IMR-90 (cell line): ENCODE measurements at regions not wholly inside any gene's neighbourhood (a gene's known extent, or its start where the extent isn't known, plus 50 kb on each side); places are given as distances from the start of the nearest gene placed in this dataset.

Experiments used
- ATAC-seq: fragments of 200-7000 bp; cut with Tn5 transposase; 2 replicates; pipeline ENCODE4 v1.9.1; 2020; ENCODE audit warnings: low read depth, mild to moderate bottlenecking, moderate library complexity
- BruUV-seq: library from RNA; stranded (reverse); fragments of 400-500 nt; replicated peaks from 2 replicates; lab custom pipeline; 2021; lab: Mats Ljungman, UMichigan
- CTCF ChIA-PET: fragments of 300-600 bp; formaldehyde crosslinking; extraction: SDS; loops from one replicate; lab custom pipeline; 2021; ENCODE audit warnings: antibody characterized with exemption; lab: Yijun Ruan, JAX
- POLR2A ChIA-PET: fragments of 300-600 bp; sonication (Branson Sonifier 250); formaldehyde crosslinking; loops from one replicate; lab custom pipeline; 2022; ENCODE audit warnings: antibody characterized with exemption; ENCODE audit not compliant: unreplicated experiment; lab: Charles Lee
- DNase-seq: peaks from one replicate; pipeline ENCODE4 v3.0.0; 2013
- H2AFZ ChIP-seq: replicated peaks from 2 replicates; pipeline ENCODE3; 2013; ENCODE audit warnings: low read length, mild to moderate bottlenecking; ENCODE audit not compliant: poor library complexity
- H2AK5ac ChIP-seq: 2 replicates; pipeline ENCODE4 v1.6.1; 2013; ENCODE audit warnings: low read depth, low read length, inconsistent platforms
- H2AK9ac ChIP-seq: replicated peaks from 2 replicates; pipeline ENCODE3; 2013; ENCODE audit warnings: mild to moderate bottlenecking, low read depth, low read length, moderate library complexity; ENCODE audit not compliant: poor library complexity
- H2BK120ac ChIP-seq: 2 replicates; pipeline ENCODE4 v1.6.1; 2013; ENCODE audit warnings: low read depth, low read length, inconsistent platforms
- H2BK15ac ChIP-seq: 3 replicates; pipeline ENCODE4 v1.6.1; 2013; ENCODE audit warnings: low read depth, low read length, inconsistent platforms
- H2BK20ac ChIP-seq: 2 replicates; pipeline ENCODE4 v1.6.1; 2013; ENCODE audit warnings: low read depth, mild to moderate bottlenecking, inconsistent platforms, low read length, moderate library complexity
- H2BK5ac ChIP-seq: 2 replicates; pipeline ENCODE4 v1.6.1; 2013; ENCODE audit warnings: mild to moderate bottlenecking, low read depth, low read length, inconsistent platforms; ENCODE audit not compliant: poor library complexity, severe bottlenecking
- H3K14ac ChIP-seq: replicated peaks from 2 replicates; pipeline ENCODE4 v1.6.1; 2013; ENCODE audit warnings: low read depth, low read length, inconsistent platforms
- H3K18ac ChIP-seq: 2 replicates; pipeline ENCODE4 v1.6.1; 2013; ENCODE audit warnings: low read depth, low read length, control low read depth
- H3K23ac ChIP-seq: 2 replicates; pipeline ENCODE4 v1.6.1; 2013; ENCODE audit warnings: low read depth, low read length, inconsistent platforms
- H3K27ac ChIP-seq: 2 replicates; pipeline ENCODE4 v1.5.1; 2013; ENCODE audit warnings: mild to moderate bottlenecking, control low read depth, low read length; ENCODE audit not compliant: insufficient read depth
- H3K27me3 ChIP-seq: 2 replicates; pipeline ENCODE4 v1.6.1; 2013; ENCODE audit warnings: low read length; ENCODE audit not compliant: control insufficient read depth, insufficient read depth
- H3K36me3 ChIP-seq: 2 replicates; pipeline ENCODE4 v1.6.1; 2013; ENCODE audit warnings: low read length, mixed read lengths; ENCODE audit not compliant: control insufficient read depth, insufficient read depth
- H3K4ac ChIP-seq: 2 replicates; pipeline ENCODE4 v1.6.1; 2013; ENCODE audit warnings: low read depth, low read length, inconsistent platforms
- H3K4me1 ChIP-seq: 2 replicates; pipeline ENCODE4 v1.6.1; 2013; ENCODE audit warnings: low read length, mixed read lengths; ENCODE audit not compliant: control insufficient read depth, insufficient read depth
- H3K4me2 ChIP-seq: 2 replicates; pipeline ENCODE4 v1.6.1; 2013; ENCODE audit warnings: low read depth, mild to moderate bottlenecking, control low read depth, low read length, moderate library complexity
- H3K4me3 ChIP-seq: 2 replicates; pipeline ENCODE4 v1.5.1; 2013; ENCODE audit warnings: low read depth, mild to moderate bottlenecking, control low read depth, low read length, moderate library complexity; ENCODE audit not compliant: insufficient read depth
- H3K56ac ChIP-seq: 2 replicates; pipeline ENCODE4 v1.6.1; 2013; ENCODE audit warnings: low read length, inconsistent platforms; ENCODE audit not compliant: insufficient read depth; ENCODE audit errors: extremely low read depth
- H3K79me1 ChIP-seq, 2 experiments: 2 replicates each; pipeline ENCODE4 v1.6.1; 2013; ENCODE audit warnings: low read length in 2 of 2, inconsistent platforms in 1 of 2, low read depth in 1 of 2
- H3K9ac ChIP-seq: 2 replicates; pipeline ENCODE4 v1.6.1; 2013; ENCODE audit warnings: low read depth, low read length, control low read depth
- H3K9me1 ChIP-seq: 2 replicates; pipeline ENCODE4 v1.6.1; 2013; ENCODE audit warnings: low read length, inconsistent platforms; ENCODE audit not compliant: insufficient read depth
- H3K9me3 ChIP-seq: 2 replicates; pipeline ENCODE4 v1.6.1; 2013; ENCODE audit warnings: low read length; ENCODE audit not compliant: control insufficient read depth, insufficient read depth
- H4K20me1 ChIP-seq: 2 replicates; pipeline ENCODE4 v1.6.1; 2013; ENCODE audit warnings: low read length, inconsistent platforms; ENCODE audit not compliant: insufficient read depth
- H4K5ac ChIP-seq: 2 replicates; pipeline ENCODE4 v1.6.1; 2013; ENCODE audit warnings: mild to moderate bottlenecking, low read depth, low read length, control low read depth
- H4K8ac ChIP-seq, 2 experiments: 2 replicates each; pipeline ENCODE4 v1.6.1; 2013; ENCODE audit warnings: low read depth in 2 of 2, low read length in 2 of 2, control low read depth in 1 of 2, inconsistent platforms in 1 of 2
- H4K91ac ChIP-seq: 2 replicates; pipeline ENCODE4 v1.6.1; 2013; ENCODE audit warnings: low read depth, low read length, inconsistent platforms; ENCODE audit not compliant: insufficient read depth
- BHLHE40 ChIP-seq: fragments of 150-350 bp; IDR thresholded peaks from 2 replicates; pipeline ENCODE4 v1.6.1; 2016; ENCODE audit warnings: mild to moderate bottlenecking, low read depth, low read length
- CHD1 ChIP-seq: IDR thresholded peaks from 2 replicates; pipeline ENCODE4 v1.6.1; 2012; ENCODE audit warnings: low read depth, low read length, improper control_type of control experiment
- CTCF ChIP-seq: conservative IDR thresholded peaks from 2 replicates; pipeline ENCODE4 v1.5.1; 2012; ENCODE audit warnings: mild to moderate bottlenecking, low read depth, low read length, improper control_type of control experiment
- ELK1 ChIP-seq: fragments of 150-350 bp; IDR thresholded peaks from 2 replicates; pipeline ENCODE4 v1.6.1; 2016; ENCODE audit warnings: low read depth, mild to moderate bottlenecking, low read length, moderate library complexity, borderline replicate concordance
- FOS ChIP-seq: fragments of 150-350 bp; IDR thresholded peaks from 2 replicates; pipeline ENCODE4 v1.6.1; 2016; ENCODE audit warnings: low read depth, low read length
- MAFK ChIP-seq: IDR thresholded peaks from 2 replicates; pipeline ENCODE4 v1.6.1; 2012; ENCODE audit warnings: low read depth, low read length, improper control_type of control experiment
- MAZ ChIP-seq: IDR thresholded peaks from 2 replicates; pipeline ENCODE4 v1.6.1; 2012; ENCODE audit warnings: low read depth, mild to moderate bottlenecking, low read length, improper control_type of control experiment, moderate library complexity, borderline replicate concordance
- MXI1 ChIP-seq: IDR thresholded peaks from 2 replicates; pipeline ENCODE4 v1.6.1; 2012; ENCODE audit warnings: low read depth, mild to moderate bottlenecking, low read length, moderate library complexity, borderline replicate concordance
- POLR2A ChIP-seq: IDR thresholded peaks from 2 replicates; pipeline ENCODE4 v1.6.1; 2012; ENCODE audit warnings: mild to moderate bottlenecking, low read depth, low read length
- RAD21 ChIP-seq: IDR thresholded peaks from 2 replicates; pipeline ENCODE4 v1.6.1; 2012; ENCODE audit warnings: low read length, improper control_type of control experiment
- RCOR1 ChIP-seq: IDR thresholded peaks from 2 replicates; pipeline ENCODE4 v1.6.1; 2012; ENCODE audit warnings: mild to moderate bottlenecking, low read length, improper control_type of control experiment; ENCODE audit not compliant: insufficient replicate concordance
- RFX5 ChIP-seq: IDR thresholded peaks from 2 replicates; pipeline ENCODE4 v1.8.0; 2012; ENCODE audit warnings: low read depth, mild to moderate bottlenecking, low read length, moderate library complexity
- SMC3 ChIP-seq: fragments of 150-350 bp; IDR thresholded peaks from 2 replicates; pipeline ENCODE4 v1.6.1; 2016; ENCODE audit warnings: low read depth, mild to moderate bottlenecking, antibody characterized with exemption, low read length, moderate library complexity
- USF2 ChIP-seq: fragments of 150-350 bp; IDR thresholded peaks from 2 replicates; pipeline ENCODE4 v1.6.1; 2017; ENCODE audit warnings: mild to moderate bottlenecking, antibody characterized with exemption, low read length, low read depth
- WGBS, 2 experiments: methylation state at CpG; one replicate each; pipeline versions ENCODE4 v1.1.5 to v1.1.7; 2013; ENCODE audit warnings: missing lambda C conversion rate in 2 of 2; ENCODE audit not compliant: insufficient read length in 1 of 2; ENCODE audit errors: extremely low coverage in 2 of 2; 5-methylcytosine and 5-hydroxymethylcytosine counted together
- dilution Hi-C: fragments of 300-500 bp; cut with HindIII; formaldehyde crosslinking; loops from one replicate; pipeline ENCODE4 v1.14.3; 2018; ENCODE audit warnings: low sequenced_read_pairs; ENCODE audit not compliant: unreplicated experiment
- in situ Hi-C: fragments of 300-500 bp; cut with MboI; formaldehyde crosslinking; loops from 3 replicates; pipeline ENCODE4 v1.14.3; 2019; ENCODE audit warnings: low sequenced_read_pairs, inconsistent platforms, mixed read lengths
- intact Hi-C: fragments of 100-400 bp; cut with micrococcal nuclease; formaldehyde crosslinking; loops from 2 replicates; pipeline ENCODE4 v1.10.0; 2022

- H3K79me1 ChIP-seq: no peaks in the 10 kb centered on the region
- no peak overlapping the region for H2AK5ac ChIP-seq
- H3K23ac ChIP-seq: no peak overlapping the region
- ChIA-PET POLR2A (no interaction called here), CTCF (interaction anchor here (0.7 kb wide), 1 partner anchor 136 kb away, joined by 3 read pairs; no protein-coding TSS in a partner anchor)
- no CpG with 5 or more reads among the region's 2 CpGs for WGBS, 2 experiments
- no peak overlapping the region for H3K18ac ChIP-seq
- intact Hi-C loops (no loop called here), dilution Hi-C loops (no loop called here), in situ Hi-C loops (no loop called here)
- no peak overlapping the region for H4K8ac ChIP-seq
- no peak overlapping the region for H3K27ac ChIP-seq
- no peak overlapping the region for H3K4me3 ChIP-seq
- no peak overlapping the region for H4K5ac ChIP-seq
- BruUV-seq: no TSS peak
- no peak overlapping the region for H3K14ac ChIP-seq
- H2BK120ac ChIP-seq: no peak overlapping the region
- no peak overlapping the region for H2AK9ac ChIP-seq
- no peak overlapping the region for H3K56ac ChIP-seq
- no peak overlapping the region for H3K4me2 ChIP-seq
- TF ChIP-seq BHLHE40: no peak
- TF ChIP-seq POLR2A: no peak
- no peak for TF ChIP-seq RAD21
- TF ChIP-seq MAFK: no peak
- TF ChIP-seq RCOR1: no peak
- no peak for TF ChIP-seq CTCF
- no peak for TF ChIP-seq ELK1
- no peak for TF ChIP-seq USF2
- TF ChIP-seq MAZ: no peak
- TF ChIP-seq RFX5: no peak
- no peak for TF ChIP-seq CHD1
- TF ChIP-seq FOS: no peak
- no peak for TF ChIP-seq SMC3
- TF ChIP-seq MXI1: no peak
- H2BK15ac ChIP-seq: no peak overlapping the region
- H4K20me1 ChIP-seq: peaks cover 5% of the 10 kb centered on the region; the same call in 1 of the 2 replicates
- no peak overlapping the region for H2BK20ac ChIP-seq
- no peak overlapping the region for H2BK5ac ChIP-seq
- H4K91ac ChIP-seq: no peak overlapping the region
- H3K36me3 ChIP-seq: no peaks in the 10 kb centered on the region
- H3K9me1 ChIP-seq: peaks cover 6% of the 10 kb centered on the region
- no peak overlapping the region for H3K4ac ChIP-seq
- H3K27me3 ChIP-seq: 0 out of 2 replicates have a peak, but pooled peaks cover 2% of the 10 kb centered on the region
- DNase-seq: no peak
- no peak overlapping the region for H3K9ac ChIP-seq
- no peak for ATAC-seq
- H3K4me1 ChIP-seq: peaks cover 6% of the 10 kb centered on the region
- no peaks in the 10 kb centered on the region for H3K9me3 ChIP-seq
- no peak overlapping the region for H2AFZ ChIP-seq
These were observed 198.1 kb upstream of the ARHGAP20 start for GRCh38 chr11:110910384-110910783.
